HL-60 (cell line): ENCODE measurements at regions not wholly inside any gene's neighbourhood (a gene's known extent, or its start where the extent isn't known, plus 50 kb on each side); places are given as distances from the start of the nearest gene placed in this dataset.

ENCODE experiments used
- DNase-seq, 2 experiments: peaks; one replicate each; pipeline ENCODE4 v3.0.0-alpha.2; 2010 to 2020; ENCODE audit warnings: low read depth in 1 of 2, low spot score in 1 of 2
- H3K27ac ChIP-seq: fragments of 250-450 bp; sonication (Bioruptor Pico); replicated peaks from 2 replicates; pipeline ENCODE4 v1.5.1; 2020; ENCODE audit warnings: mild to moderate bottlenecking, moderate library complexity
- H3K27me3 ChIP-seq: fragments of 250-450 bp; sonication (Bioruptor Pico); 2 replicates; pipeline ENCODE4 v1.5.1; 2021; ENCODE audit warnings: mild to moderate bottlenecking, moderate library complexity; ENCODE audit not compliant: insufficient read depth, poor library complexity, severe bottlenecking
- H3K4me3 ChIP-seq: replicated peaks from 2 replicates; pipeline ENCODE4 v1.5.1; 2011; ENCODE audit warnings: mild to moderate bottlenecking, control low read depth, low read length; ENCODE audit not compliant: insufficient read depth
- GABPA ChIP-seq: IDR thresholded peaks from 2 replicates; pipeline ENCODE4 v1.6.1; 2012; ENCODE audit warnings: low read depth
- POLR2AphosphoS5 ChIP-seq: IDR thresholded peaks from 2 replicates; pipeline ENCODE4 v1.6.1; 2012; ENCODE audit warnings: low read depth
- SPI1 ChIP-seq: IDR thresholded peaks from 2 replicates; pipeline ENCODE4 v1.6.1; 2012; ENCODE audit warnings: low read depth, mild to moderate bottlenecking, borderline replicate concordance
- TF ChIP-seq, protein P1 (sequence below): IDR thresholded peaks from one replicate; pipeline ENCODE4 v1.5.1; 2011; ENCODE audit warnings: low read length, control low read depth, inconsistent platforms; ENCODE audit not compliant: insufficient read depth
- TF ChIP-seq, protein P2 (sequence below): IDR thresholded peaks from 2 replicates; pipeline ENCODE4 v1.6.1; 2012; ENCODE audit warnings: low read depth; ENCODE audit not compliant: insufficient replicate concordance

- no peak for DNase-seq
- no peak overlapping the region for H3K4me3 ChIP-seq
- TF ChIP-seq, protein P1, sequence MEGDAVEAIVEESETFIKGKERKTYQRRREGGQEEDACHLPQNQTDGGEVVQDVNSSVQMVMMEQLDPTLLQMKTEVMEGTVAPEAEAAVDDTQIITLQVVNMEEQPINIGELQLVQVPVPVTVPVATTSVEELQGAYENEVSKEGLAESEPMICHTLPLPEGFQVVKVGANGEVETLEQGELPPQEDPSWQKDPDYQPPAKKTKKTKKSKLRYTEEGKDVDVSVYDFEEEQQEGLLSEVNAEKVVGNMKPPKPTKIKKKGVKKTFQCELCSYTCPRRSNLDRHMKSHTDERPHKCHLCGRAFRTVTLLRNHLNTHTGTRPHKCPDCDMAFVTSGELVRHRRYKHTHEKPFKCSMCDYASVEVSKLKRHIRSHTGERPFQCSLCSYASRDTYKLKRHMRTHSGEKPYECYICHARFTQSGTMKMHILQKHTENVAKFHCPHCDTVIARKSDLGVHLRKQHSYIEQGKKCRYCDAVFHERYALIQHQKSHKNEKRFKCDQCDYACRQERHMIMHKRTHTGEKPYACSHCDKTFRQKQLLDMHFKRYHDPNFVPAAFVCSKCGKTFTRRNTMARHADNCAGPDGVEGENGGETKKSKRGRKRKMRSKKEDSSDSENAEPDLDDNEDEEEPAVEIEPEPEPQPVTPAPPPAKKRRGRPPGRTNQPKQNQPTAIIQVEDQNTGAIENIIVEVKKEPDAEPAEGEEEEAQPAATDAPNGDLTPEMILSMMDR: no peak
- TF ChIP-seq, protein P2, sequence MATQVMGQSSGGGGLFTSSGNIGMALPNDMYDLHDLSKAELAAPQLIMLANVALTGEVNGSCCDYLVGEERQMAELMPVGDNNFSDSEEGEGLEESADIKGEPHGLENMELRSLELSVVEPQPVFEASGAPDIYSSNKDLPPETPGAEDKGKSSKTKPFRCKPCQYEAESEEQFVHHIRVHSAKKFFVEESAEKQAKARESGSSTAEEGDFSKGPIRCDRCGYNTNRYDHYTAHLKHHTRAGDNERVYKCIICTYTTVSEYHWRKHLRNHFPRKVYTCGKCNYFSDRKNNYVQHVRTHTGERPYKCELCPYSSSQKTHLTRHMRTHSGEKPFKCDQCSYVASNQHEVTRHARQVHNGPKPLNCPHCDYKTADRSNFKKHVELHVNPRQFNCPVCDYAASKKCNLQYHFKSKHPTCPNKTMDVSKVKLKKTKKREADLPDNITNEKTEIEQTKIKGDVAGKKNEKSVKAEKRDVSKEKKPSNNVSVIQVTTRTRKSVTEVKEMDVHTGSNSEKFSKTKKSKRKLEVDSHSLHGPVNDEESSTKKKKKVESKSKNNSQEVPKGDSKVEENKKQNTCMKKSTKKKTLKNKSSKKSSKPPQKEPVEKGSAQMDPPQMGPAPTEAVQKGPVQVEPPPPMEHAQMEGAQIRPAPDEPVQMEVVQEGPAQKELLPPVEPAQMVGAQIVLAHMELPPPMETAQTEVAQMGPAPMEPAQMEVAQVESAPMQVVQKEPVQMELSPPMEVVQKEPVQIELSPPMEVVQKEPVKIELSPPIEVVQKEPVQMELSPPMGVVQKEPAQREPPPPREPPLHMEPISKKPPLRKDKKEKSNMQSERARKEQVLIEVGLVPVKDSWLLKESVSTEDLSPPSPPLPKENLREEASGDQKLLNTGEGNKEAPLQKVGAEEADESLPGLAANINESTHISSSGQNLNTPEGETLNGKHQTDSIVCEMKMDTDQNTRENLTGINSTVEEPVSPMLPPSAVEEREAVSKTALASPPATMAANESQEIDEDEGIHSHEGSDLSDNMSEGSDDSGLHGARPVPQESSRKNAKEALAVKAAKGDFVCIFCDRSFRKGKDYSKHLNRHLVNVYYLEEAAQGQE: no peak
- TF ChIP-seq SPI1: no peak
- TF ChIP-seq GABPA: no peak
- TF ChIP-seq POLR2AphosphoS5: no peak
- H3K27me3 ChIP-seq: no peaks in the 10 kb centered on the region
- H3K27ac ChIP-seq: no peak overlapping the region
Observed at GRCh38 chr21:25465263-25465662, 142.0 kb downstream of the MRPL39 start.

DNA sequence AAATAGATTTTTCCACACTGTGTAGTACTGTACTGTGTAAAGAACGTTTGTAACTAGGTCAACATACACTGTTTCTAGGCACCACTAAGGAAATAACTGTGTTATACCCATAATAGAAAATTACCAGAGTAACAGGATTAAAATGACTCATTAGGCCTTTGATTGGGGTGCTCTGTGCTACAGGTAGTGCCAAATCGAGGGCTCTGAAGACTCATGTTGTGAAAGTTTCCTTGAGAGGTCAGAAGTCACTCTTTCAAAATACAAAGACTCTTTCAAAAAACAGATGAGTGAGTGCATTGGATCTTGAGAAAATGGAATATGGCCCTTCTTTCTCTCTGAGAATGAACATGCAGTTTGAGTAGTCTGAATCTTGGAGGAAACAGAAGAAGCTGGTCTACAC lies 143.0 kb downstream of the MRPL39 start:
- no peak for DNase-seq
- Histone ChIP-seq H3K27ac (no peak overlapping the region), H3K27me3 (no peaks in the 10 kb centered on the region), H3K4me3 (no peak overlapping the region)
- no peak for TF ChIP-seq POLR2AphosphoS5
- TF ChIP-seq SPI1: no peak
- TF ChIP-seq GABPA: no peak
- TF ChIP-seq, protein P1: no peak
- TF ChIP-seq, protein P2: no peak

GRCh38 chr21:25462517-25462971 lies 144.7 kb downstream of the MRPL39 start:
- no peak for DNase-seq
- Histone ChIP-seq H3K27ac (no peak overlapping the region), H3K27me3 (no peaks in the 10 kb centered on the region), H3K4me3 (no peak overlapping the region)
- TF ChIP-seq GABPA: no peak
- TF ChIP-seq, protein P1: no peak
- no peak for TF ChIP-seq SPI1
- no peak for TF ChIP-seq POLR2AphosphoS5
- TF ChIP-seq, protein P2: no peak
